Vagina (tissue), 2 donors: ENCODE measurements at regions not wholly inside any gene's neighbourhood (a gene's known extent, or its start where the extent isn't known, plus 50 kb on each side); places are given as distances from the start of the nearest gene placed in this dataset.

Experiments
- DNase-seq, 2 donors: peaks; one replicate each; pipeline ENCODE4 v3.0.0-alpha.2; 2017; ENCODE audit errors: extremely low spot score in 2 of 2
- H3K27ac ChIP-seq: fragments of 200-600 bp; sonication (generic); one replicate; pipeline ENCODE4 v1.5.1; 2019
- H3K27me3 ChIP-seq: fragments of 200-600 bp; sonication (generic); one replicate; pipeline ENCODE4 v1.5.1; 2019
- H3K36me3 ChIP-seq, 2 donors: fragments of 200-600 bp; sonication (generic); one replicate each; pipeline ENCODE4 v1.5.1; 2017 to 2019
- H3K4me1 ChIP-seq: fragments of 200-600 bp; sonication (generic); one replicate; pipeline ENCODE4 v1.5.1; 2019
- H3K4me3 ChIP-seq, 2 donors: fragments of 200-600 bp; sonication (generic); 1 replicate in 1 of 2; 2 replicates in 1 of 2; pipeline ENCODE4 v1.5.1; 2016 to 2019
- H3K9me3 ChIP-seq: fragments of 200-600 bp; sonication (generic); one replicate; pipeline ENCODE4 v1.5.1; 2019
- CTCF ChIP-seq, 3 experiments: fragments of 450-650 bp in 2 of 3; fragments of 200-600 bp in 1 of 3; sonication (generic) in 1 of 3; IDR thresholded peaks; one replicate each; pipeline ENCODE4 v1.5.1; 2017 to 2019; ENCODE audit warnings: antibody characterized with exemption in 3 of 3, mild to moderate bottlenecking in 2 of 3, moderate library complexity in 2 of 3
- POLR2A ChIP-seq, 2 donors: fragments of 450-650 bp; IDR thresholded peaks; one replicate each; pipeline ENCODE4 v1.6.1; 2017; ENCODE audit warnings: antibody characterized with exemption in 2 of 2, mild to moderate bottlenecking in 2 of 2, moderate library complexity in 2 of 2
- POLR2AphosphoS5 ChIP-seq, 2 donors: sonication (generic); formaldehyde crosslinking; IDR thresholded peaks; one replicate each; pipeline ENCODE4 v1.9.0; 2017; ENCODE audit warnings: antibody characterized with exemption in 2 of 2, mild to moderate bottlenecking in 2 of 2, low read depth in 1 of 2; ENCODE audit not compliant: insufficient read depth in 1 of 2
- intact Hi-C: fragments of 100-400 bp; cut with DNase I; formaldehyde crosslinking; loops from one replicate; pipeline ENCODE4 v1.15.1; 2023

- Histone ChIP-seq H3K4me1 (peaks cover 97% of the 10 kb centered on the region), H3K27me3 (no peaks in the 10 kb centered on the region), H3K27ac (peak overlapping the region; percentile 91), H3K9me3 (no peaks in the 10 kb centered on the region), H3K36me3 (no peaks in the 10 kb centered on the region), H3K4me3 (no peak overlapping the region)
- TF ChIP-seq CTCF (IDR thresholded peaks at IDR 0.05) (no peak), POLR2AphosphoS5 (IDR thresholded peaks at IDR 0.05; ENCODE audit: insufficient read depth in 1 of 2, low read depth in 1 of 2) (no peak), POLR2A (IDR thresholded peaks at IDR 0.05) (no peak)
- DNase-seq: no peak
- intact Hi-C loops: no loop called here
These were observed 139.4 kb upstream of the HAAO start for GRCh38 chr2:42931818-42932195.

DNA sequence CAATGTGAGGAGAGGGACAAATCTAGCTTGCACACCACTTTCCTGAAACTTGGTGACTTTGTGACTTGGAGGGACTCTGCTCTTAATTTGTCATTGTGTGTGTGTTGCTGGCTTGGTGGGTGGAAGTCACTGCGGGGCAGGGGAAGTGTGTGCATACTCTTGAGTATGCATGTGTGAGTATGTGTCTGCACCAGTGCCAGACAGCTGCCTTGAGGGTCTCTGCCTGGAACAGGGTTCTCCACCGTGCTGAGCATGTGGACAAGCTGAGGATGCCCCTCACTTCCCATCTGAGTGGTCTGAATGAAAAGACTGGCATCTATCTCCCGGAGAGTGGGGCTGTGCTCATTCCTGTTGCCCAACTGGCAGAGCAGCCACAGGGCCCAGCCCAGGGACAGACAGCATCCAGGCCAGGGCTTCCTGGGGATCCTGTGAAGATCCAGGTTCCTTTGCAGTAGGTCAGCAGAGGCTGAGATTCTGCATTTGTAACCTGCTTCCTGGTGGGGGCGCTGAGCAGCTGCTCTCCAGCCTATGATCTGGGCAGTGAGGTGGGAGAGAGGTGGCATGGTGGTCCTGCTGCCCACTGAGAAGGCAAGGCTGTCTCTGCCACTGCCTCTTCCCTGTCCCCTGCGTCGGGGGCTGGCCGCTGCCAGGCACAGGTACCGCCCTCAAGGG, 138.9 kb upstream of the HAAO start:
- Histone ChIP-seq H3K9me3 (no peaks in the 10 kb centered on the region), H3K27me3 (no peaks in the 10 kb centered on the region), H3K4me3 (no peak overlapping the region), H3K27ac (peak overlapping the region; percentile 91), H3K36me3 (no peaks in the 10 kb centered on the region), H3K4me1 (peaks cover 97% of the 10 kb centered on the region)
- DNase-seq: no peak
- intact Hi-C loops: no loop called here
- TF ChIP-seq POLR2A (IDR thresholded peaks at IDR 0.05): no peak
- no peak for TF ChIP-seq POLR2AphosphoS5 (IDR thresholded peaks at IDR 0.05; ENCODE audit: insufficient read depth in 1 of 2, low read depth in 1 of 2)
- no peak for TF ChIP-seq CTCF (IDR thresholded peaks at IDR 0.05)

GRCh38 chr2:42930025-42930581, 137.7 kb upstream of the HAAO start:
- H3K4me1 ChIP-seq: peaks cover 97% of the 10 kb centered on the region
- TF ChIP-seq CTCF (IDR thresholded peaks at IDR 0.05) (no peak), POLR2AphosphoS5 (IDR thresholded peaks at IDR 0.05; ENCODE audit: insufficient read depth in 1 of 2, low read depth in 1 of 2) (peak in 1 of 2 donors; percentile 19), POLR2A (IDR thresholded peaks at IDR 0.05) (no peak)
- intact Hi-C loops: no loop called here

GRCh38 chr2:42929546-42930024, 137.2 kb upstream of the HAAO start:
- Histone ChIP-seq H3K36me3 (no peaks in the 10 kb centered on the region), H3K4me1 (peaks cover 99% of the 10 kb centered on the region), H3K27ac (peak overlapping the region; percentile 91), H3K9me3 (no peaks in the 10 kb centered on the region), H3K27me3 (no peaks in the 10 kb centered on the region), H3K4me3 (peak overlapping the region in 1 of 2 donors; percentile 8)
- no peak for DNase-seq
- intact Hi-C loops: no loop called here
- TF ChIP-seq POLR2AphosphoS5 (IDR thresholded peaks at IDR 0.05; ENCODE audit: insufficient read depth in 1 of 2, low read depth in 1 of 2): no peak
- TF ChIP-seq CTCF (IDR thresholded peaks at IDR 0.05): no peak
- TF ChIP-seq POLR2A (IDR thresholded peaks at IDR 0.05): no peak

More at GRCh38 chr2:42930025-42930581, 137.7 kb upstream of the HAAO start:
- DNase-seq: no peak
- H3K9me3 ChIP-seq: no peaks in the 10 kb centered on the region
- H3K36me3 ChIP-seq: no peaks in the 10 kb centered on the region
- peak overlapping the region in 1 of 2 donors; percentile 8 for H3K4me3 ChIP-seq
- peak overlapping the region; percentile 91 for H3K27ac ChIP-seq
- no peaks in the 10 kb centered on the region for H3K27me3 ChIP-seq
